GM23338 (cell line): ENCODE measurements at regions not wholly inside any gene's neighbourhood (a gene's known extent, or its start where the extent isn't known, plus 50 kb on each side); places are given as distances from the start of the nearest gene placed in this dataset.
A peak's percentile ranks its signal among the peaks of the same experiment; 100 is the strongest.

ENCODE experiments used
- ATAC-seq: fragments of 200-7000 bp; cut with Tn5 transposase; 3 replicates; pipeline ENCODE4 v1.9.1; 2020
- DNase-seq: peaks from one replicate; pipeline ENCODE4 v3.0.0-alpha.2; 2015; ENCODE audit warnings: low spot score
- H2AFZ ChIP-seq: fragments of 200-600 bp; sonication (generic); 2 replicates; pipeline ENCODE4 v1.8.0; 2016; ENCODE audit warnings: antibody characterized with exemption, mild to moderate bottlenecking, moderate library complexity
- H3F3A ChIP-seq: fragments of 200-600 bp; sonication (generic); replicated peaks from 2 replicates; pipeline ENCODE4 v1.8.0; 2017; ENCODE audit warnings: antibody characterized with exemption, mixed run types, low read depth
- H3K27ac ChIP-seq: fragments of 200-600 bp; sonication (generic); 2 replicates; pipeline ENCODE4 v1.6.1; 2016; ENCODE audit warnings: low read depth
- H3K27me3 ChIP-seq: fragments of 200-600 bp; sonication (generic); 2 replicates; pipeline ENCODE4 v1.8.0; 2016; ENCODE audit warnings: mild to moderate bottlenecking, mixed run types, moderate library complexity; ENCODE audit not compliant: insufficient read depth
- H3K36me3 ChIP-seq: fragments of 200-600 bp; sonication (generic); 2 replicates; pipeline ENCODE4 v1.8.0; 2016; ENCODE audit warnings: mild to moderate bottlenecking; ENCODE audit not compliant: insufficient read depth
- H3K4me1 ChIP-seq: fragments of 200-600 bp; sonication (generic); 2 replicates; pipeline ENCODE4 v1.8.0; 2016; ENCODE audit warnings: mild to moderate bottlenecking, moderate library complexity; ENCODE audit not compliant: insufficient read depth
- H3K4me2 ChIP-seq: fragments of 200-600 bp; sonication (generic); 2 replicates; pipeline ENCODE4 v1.7.1; 2017; ENCODE audit warnings: mixed run types
- H3K4me3 ChIP-seq: fragments of 200-600 bp; sonication (generic); 2 replicates; pipeline ENCODE4 v1.6.1; 2016; ENCODE audit warnings: mixed run types
- H3K79me2 ChIP-seq: fragments of 200-600 bp; sonication (generic); replicated peaks from 2 replicates; pipeline ENCODE4 v1.8.0; 2017; ENCODE audit warnings: mild to moderate bottlenecking; ENCODE audit not compliant: insufficient read depth
- H3K9me2 ChIP-seq: fragments of 200-600 bp; sonication (generic); 2 replicates; pipeline ENCODE4 v1.8.0; 2017; ENCODE audit not compliant: insufficient read depth
- H4K20me1 ChIP-seq: fragments of 200-600 bp; sonication (generic); replicated peaks from 2 replicates; pipeline ENCODE4 v1.8.0; 2017; ENCODE audit warnings: mild to moderate bottlenecking; ENCODE audit not compliant: insufficient read depth
- H3K27ac Mint-ChIP-seq: 2 replicates; pipeline ENCODE4 v1.8.0; 2020; ENCODE audit warnings: inconsistent platforms, mild to moderate bottlenecking, moderate library complexity, mixed read lengths
- H3K27me3 Mint-ChIP-seq: 3 replicates; pipeline ENCODE4 v1.8.0; 2022; ENCODE audit warnings: low read depth, mild to moderate bottlenecking, moderate library complexity, mixed read lengths, inconsistent platforms; ENCODE audit not compliant: insufficient read depth, poor library complexity
- H3K36me3 Mint-ChIP-seq: 3 replicates; pipeline ENCODE4 v1.8.0; 2021; ENCODE audit warnings: low read depth, mild to moderate bottlenecking, inconsistent platforms, moderate library complexity, mixed read lengths
- H3K4me1 Mint-ChIP-seq: 3 replicates; pipeline ENCODE4 v1.8.0; 2020; ENCODE audit warnings: mild to moderate bottlenecking, inconsistent platforms, mixed read lengths
- H3K4me3 Mint-ChIP-seq: 3 replicates; pipeline ENCODE4 v1.8.0; 2021; ENCODE audit warnings: moderate library complexity, mild to moderate bottlenecking, inconsistent platforms, mixed read lengths
- H3K9me3 Mint-ChIP-seq: 3 replicates; pipeline ENCODE4 v1.8.0; 2020; ENCODE audit warnings: moderate library complexity, mild to moderate bottlenecking, inconsistent platforms, mixed read lengths
- EZH2phosphoT487 ChIP-seq: fragments of 200-600 bp; sonication (generic); IDR thresholded peaks from one replicate; pipeline ENCODE4 v1.8.1; 2018; ENCODE audit warnings: antibody characterized with exemption; ENCODE audit not compliant: unreplicated experiment
- JUNB ChIP-seq: IDR thresholded peaks from one replicate; pipeline ENCODE4 v1.6.1; 2016; ENCODE audit warnings: antibody characterized with exemption; ENCODE audit not compliant: unreplicated experiment
- NANOG ChIP-seq: IDR thresholded peaks from 2 replicates; pipeline ENCODE4 v1.6.1; 2016; ENCODE audit warnings: antibody characterized with exemption, borderline replicate concordance
- STAT1 ChIP-seq: IDR thresholded peaks from one replicate; pipeline ENCODE4 v1.6.1; 2016; ENCODE audit warnings: antibody characterized with exemption; ENCODE audit not compliant: unreplicated experiment
- ZNF114 ChIP-seq: fragments of 250-450 bp; sonication (Bioruptor Pico); IDR thresholded peaks from 2 replicates; pipeline ENCODE4 v1.5.0; 2020; ENCODE audit warnings: mild to moderate bottlenecking, moderate library complexity
- TF ChIP-seq, protein P1 (sequence below): IDR thresholded peaks from one replicate; pipeline ENCODE4 v1.6.1; 2018; ENCODE audit warnings: antibody characterized with exemption; ENCODE audit not compliant: unreplicated experiment
- TF ChIP-seq, protein P2 (sequence below): fragments of 250-450 bp; sonication (Bioruptor Pico); IDR thresholded peaks from 2 replicates; pipeline ENCODE4 v1.5.0; 2020; ENCODE audit warnings: mild to moderate bottlenecking, moderate library complexity

DNA sequence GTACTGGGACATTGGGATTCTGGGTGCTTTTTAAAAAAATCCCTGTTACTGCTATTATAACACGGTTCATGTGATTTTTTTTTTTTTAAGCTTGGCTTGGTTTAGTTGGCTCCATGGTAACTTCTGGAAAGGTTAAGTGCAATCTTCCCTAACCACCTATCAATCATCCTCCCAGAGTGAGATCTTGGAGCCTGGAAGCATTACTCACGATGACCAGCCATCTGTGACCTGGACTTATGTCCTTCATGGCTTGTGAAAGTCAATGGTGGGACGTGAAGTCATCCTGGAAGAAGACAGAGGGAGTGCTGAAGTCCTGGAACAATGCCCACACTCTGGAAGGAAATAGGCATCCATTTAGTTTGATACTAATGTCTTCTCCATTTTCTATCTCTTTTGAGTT lies 135.5 kb upstream of the FRMD4A start (continued):
- TF ChIP-seq, protein P1, sequence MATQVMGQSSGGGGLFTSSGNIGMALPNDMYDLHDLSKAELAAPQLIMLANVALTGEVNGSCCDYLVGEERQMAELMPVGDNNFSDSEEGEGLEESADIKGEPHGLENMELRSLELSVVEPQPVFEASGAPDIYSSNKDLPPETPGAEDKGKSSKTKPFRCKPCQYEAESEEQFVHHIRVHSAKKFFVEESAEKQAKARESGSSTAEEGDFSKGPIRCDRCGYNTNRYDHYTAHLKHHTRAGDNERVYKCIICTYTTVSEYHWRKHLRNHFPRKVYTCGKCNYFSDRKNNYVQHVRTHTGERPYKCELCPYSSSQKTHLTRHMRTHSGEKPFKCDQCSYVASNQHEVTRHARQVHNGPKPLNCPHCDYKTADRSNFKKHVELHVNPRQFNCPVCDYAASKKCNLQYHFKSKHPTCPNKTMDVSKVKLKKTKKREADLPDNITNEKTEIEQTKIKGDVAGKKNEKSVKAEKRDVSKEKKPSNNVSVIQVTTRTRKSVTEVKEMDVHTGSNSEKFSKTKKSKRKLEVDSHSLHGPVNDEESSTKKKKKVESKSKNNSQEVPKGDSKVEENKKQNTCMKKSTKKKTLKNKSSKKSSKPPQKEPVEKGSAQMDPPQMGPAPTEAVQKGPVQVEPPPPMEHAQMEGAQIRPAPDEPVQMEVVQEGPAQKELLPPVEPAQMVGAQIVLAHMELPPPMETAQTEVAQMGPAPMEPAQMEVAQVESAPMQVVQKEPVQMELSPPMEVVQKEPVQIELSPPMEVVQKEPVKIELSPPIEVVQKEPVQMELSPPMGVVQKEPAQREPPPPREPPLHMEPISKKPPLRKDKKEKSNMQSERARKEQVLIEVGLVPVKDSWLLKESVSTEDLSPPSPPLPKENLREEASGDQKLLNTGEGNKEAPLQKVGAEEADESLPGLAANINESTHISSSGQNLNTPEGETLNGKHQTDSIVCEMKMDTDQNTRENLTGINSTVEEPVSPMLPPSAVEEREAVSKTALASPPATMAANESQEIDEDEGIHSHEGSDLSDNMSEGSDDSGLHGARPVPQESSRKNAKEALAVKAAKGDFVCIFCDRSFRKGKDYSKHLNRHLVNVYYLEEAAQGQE: no peak
- no peak for TF ChIP-seq EZH2phosphoT487

DNA sequence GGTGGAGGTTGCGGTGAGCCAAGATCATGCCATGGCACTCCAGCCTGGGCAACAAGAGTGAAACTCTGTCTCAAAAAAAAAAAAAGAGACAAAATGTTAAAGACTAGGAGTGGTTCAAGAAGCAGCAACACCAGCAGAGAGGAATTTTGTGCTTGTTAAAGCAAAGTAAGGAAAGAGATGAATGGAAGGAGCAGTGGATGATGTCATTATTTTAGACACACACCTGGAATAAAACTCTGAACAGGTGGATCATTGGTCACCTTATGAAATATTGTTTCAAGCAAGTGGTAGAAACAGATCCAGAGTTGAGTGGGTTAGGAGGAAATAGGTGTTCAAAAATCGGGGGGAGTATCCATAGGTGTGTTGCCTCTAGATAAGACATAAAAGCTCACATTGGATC lies 129.7 kb upstream of the FRMD4A start:
- DNase-seq: no peak
- Histone ChIP-seq H3F3A (no peaks in the 10 kb centered on the region), H3K27ac (no peak overlapping the region), H4K20me1 (no peaks in the 10 kb centered on the region), H3K79me2 (no peaks in the 10 kb centered on the region), H3K4me2 (no peak overlapping the region), H2AFZ (peak overlapping the region; percentile 6; the same call in 1 of the 2 replicates), H3K9me2 (no peaks in the 10 kb centered on the region), H3K27me3 (no peaks in the 10 kb centered on the region), H3K4me3 (no peak overlapping the region), H3K36me3 (no peaks in the 10 kb centered on the region), H3K4me1 (no peaks in the 10 kb centered on the region)
- Mint-ChIP-seq H3K27me3 (peaks cover 5% of the 10 kb centered on the region), H3K4me1 (no peaks in the 10 kb centered on the region), H3K9me3 (peaks cover 19% of the 10 kb centered on the region), H3K27ac (no peak overlapping the region), H3K4me3 (no peak overlapping the region), H3K36me3 (peaks cover 7% of the 10 kb centered on the region; the same call in 2 of the 3 replicates)
- no peak for ATAC-seq
- no peak for TF ChIP-seq NANOG
- TF ChIP-seq JUNB: no peak
- no peak for TF ChIP-seq STAT1

GRCh38 chr10:14459665-14460064 lies 128.9 kb upstream of the FRMD4A start:
- Histone ChIP-seq H3K9me2 (no peaks in the 10 kb centered on the region), H3F3A (no peaks in the 10 kb centered on the region), H3K79me2 (no peaks in the 10 kb centered on the region), H3K4me2 (no peak overlapping the region), H3K4me3 (no peak overlapping the region), H3K4me1 (no peaks in the 10 kb centered on the region), H4K20me1 (no peaks in the 10 kb centered on the region), H2AFZ (no peak overlapping the region), H3K27ac (no peak overlapping the region), H3K36me3 (no peaks in the 10 kb centered on the region), H3K27me3 (no peaks in the 10 kb centered on the region)
- Mint-ChIP-seq H3K4me3 (no peak overlapping the region), H3K27ac (no peak overlapping the region), H3K36me3 (peaks cover 7% of the 10 kb centered on the region; the same call in 2 of the 3 replicates), H3K4me1 (no peaks in the 10 kb centered on the region), H3K27me3 (peaks cover 5% of the 10 kb centered on the region), H3K9me3 (peaks cover 19% of the 10 kb centered on the region)
- DNase-seq (no peak), ATAC-seq (no peak)
- TF ChIP-seq EZH2phosphoT487 (no peak), ZNF114 (no peak)
- TF ChIP-seq, protein P2, sequence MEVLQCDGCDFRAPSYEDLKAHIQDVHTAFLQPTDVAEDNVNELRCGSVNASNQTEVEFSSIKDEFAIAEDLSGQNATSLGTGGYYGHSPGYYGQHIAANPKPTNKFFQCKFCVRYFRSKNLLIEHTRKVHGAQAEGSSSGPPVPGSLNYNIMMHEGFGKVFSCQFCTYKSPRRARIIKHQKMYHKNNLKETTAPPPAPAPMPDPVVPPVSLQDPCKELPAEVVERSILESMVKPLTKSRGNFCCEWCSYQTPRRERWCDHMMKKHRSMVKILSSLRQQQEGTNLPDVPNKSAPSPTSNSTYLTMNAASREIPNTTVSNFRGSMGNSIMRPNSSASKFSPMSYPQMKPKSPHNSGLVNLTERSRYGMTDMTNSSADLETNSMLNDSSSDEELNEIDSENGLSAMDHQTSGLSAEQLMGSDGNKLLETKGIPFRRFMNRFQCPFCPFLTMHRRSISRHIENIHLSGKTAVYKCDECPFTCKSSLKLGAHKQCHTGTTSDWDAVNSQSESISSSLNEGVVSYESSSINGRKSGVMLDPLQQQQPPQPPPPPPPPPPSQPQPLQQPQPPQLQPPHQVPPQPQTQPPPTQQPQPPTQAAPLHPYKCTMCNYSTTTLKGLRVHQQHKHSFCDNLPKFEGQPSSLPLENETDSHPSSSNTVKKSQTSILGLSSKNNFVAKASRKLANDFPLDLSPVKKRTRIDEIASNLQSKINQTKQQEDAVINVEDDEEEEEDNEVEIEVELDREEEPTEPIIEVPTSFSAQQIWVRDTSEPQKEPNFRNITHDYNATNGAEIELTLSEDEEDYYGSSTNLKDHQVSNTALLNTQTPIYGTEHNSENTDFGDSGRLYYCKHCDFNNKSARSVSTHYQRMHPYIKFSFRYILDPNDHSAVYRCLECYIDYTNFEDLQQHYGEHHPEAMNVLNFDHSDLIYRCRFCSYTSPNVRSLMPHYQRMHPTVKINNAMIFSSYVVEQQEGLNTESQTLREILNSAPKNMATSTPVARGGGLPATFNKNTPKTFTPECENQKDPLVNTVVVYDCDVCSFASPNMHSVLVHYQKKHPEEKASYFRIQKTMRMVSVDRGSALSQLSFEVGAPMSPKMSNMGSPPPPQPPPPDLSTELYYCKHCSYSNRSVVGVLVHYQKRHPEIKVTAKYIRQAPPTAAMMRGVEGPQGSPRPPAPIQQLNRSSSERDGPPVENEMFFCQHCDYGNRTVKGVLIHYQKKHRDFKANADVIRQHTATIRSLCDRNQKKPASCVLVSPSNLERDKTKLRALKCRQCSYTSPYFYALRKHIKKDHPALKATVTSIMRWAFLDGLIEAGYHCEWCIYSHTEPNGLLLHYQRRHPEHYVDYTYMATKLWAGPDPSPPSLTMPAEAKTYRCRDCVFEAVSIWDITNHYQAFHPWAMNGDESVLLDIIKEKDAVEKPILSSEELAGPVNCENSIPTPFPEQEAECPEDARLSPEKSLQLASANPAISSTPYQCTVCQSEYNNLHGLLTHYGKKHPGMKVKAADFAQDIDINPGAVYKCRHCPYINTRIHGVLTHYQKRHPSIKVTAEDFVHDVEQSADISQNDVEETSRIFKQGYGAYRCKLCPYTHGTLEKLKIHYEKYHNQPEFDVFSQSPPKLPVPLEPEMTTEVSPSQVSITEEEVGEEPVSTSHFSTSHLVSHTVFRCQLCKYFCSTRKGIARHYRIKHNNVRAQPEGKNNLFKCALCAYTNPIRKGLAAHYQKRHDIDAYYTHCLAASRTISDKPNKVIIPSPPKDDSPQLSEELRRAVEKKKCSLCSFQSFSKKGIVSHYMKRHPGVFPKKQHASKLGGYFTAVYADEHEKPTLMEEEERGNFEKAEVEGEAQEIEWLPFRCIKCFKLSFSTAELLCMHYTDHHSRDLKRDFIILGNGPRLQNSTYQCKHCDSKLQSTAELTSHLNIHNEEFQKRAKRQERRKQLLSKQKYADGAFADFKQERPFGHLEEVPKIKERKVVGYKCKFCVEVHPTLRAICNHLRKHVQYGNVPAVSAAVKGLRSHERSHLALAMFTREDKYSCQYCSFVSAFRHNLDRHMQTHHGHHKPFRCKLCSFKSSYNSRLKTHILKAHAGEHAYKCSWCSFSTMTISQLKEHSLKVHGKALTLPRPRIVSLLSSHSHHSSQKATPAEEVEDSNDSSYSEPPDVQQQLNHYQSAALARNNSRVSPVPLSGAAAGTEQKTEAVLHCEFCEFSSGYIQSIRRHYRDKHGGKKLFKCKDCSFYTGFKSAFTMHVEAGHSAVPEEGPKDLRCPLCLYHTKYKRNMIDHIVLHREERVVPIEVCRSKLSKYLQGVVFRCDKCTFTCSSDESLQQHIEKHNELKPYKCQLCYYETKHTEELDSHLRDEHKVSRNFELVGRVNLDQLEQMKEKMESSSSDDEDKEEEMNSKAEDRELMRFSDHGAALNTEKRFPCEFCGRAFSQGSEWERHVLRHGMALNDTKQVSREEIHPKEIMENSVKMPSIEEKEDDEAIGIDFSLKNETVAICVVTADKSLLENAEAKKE: no peak
- TF ChIP-seq, protein P1: no peak
